Transverse colon (tissue), 4 donors: ENCODE measurements at regions not wholly inside any gene's neighbourhood (a gene's known extent, or its start where the extent isn't known, plus 50 kb on each side); places are given as distances from the start of the nearest gene placed in this dataset.

ENCODE experiments used
- CTCF ChIP-seq, 5 experiments: fragments of 200-600 bp in 3 of 5; fragments of 450-650 bp in 2 of 5; sonication (generic) in 3 of 5; IDR thresholded peaks; 1 replicate in 2 of 5; 2 replicates in 3 of 5; pipeline ENCODE4 v1.5.1; 2016 to 2017; ENCODE audit warnings: antibody characterized with exemption in 5 of 5, inconsistent platforms in 3 of 5, mild to moderate bottlenecking in 2 of 5, moderate library complexity in 1 of 5
- EP300 ChIP-seq: sonication (generic); formaldehyde crosslinking; IDR thresholded peaks from one replicate; pipeline ENCODE4 v1.6.1; 2017; ENCODE audit warnings: antibody characterized with exemption, low read depth
- POLR2A ChIP-seq: fragments of 450-650 bp; IDR thresholded peaks from one replicate; pipeline ENCODE4 v1.6.1; 2016; ENCODE audit warnings: antibody characterized with exemption, mild to moderate bottlenecking, moderate library complexity
- POLR2AphosphoS5 ChIP-seq, 3 donors: sonication (generic); formaldehyde crosslinking; IDR thresholded peaks; one replicate each; pipeline ENCODE4 v1.6.1; 2016; ENCODE audit warnings: antibody characterized with exemption in 3 of 3

GRCh38 chr22:49203859-49204598 lies 623.6 kb downstream of the BRD1 start:
- TF ChIP-seq EP300 (no peak), CTCF (IDR thresholded peaks at IDR 0.05) (no peak), POLR2A (no peak), POLR2AphosphoS5 (IDR thresholded peaks at IDR 0.05) (no peak)
